ENCODE measurements at regions not wholly inside any gene's neighbourhood (a gene's known extent, or its start where the extent isn't known, plus 50 kb on each side); places are given as distances from the start of the nearest gene placed in this dataset.
A peak's percentile ranks its signal among the peaks of the same experiment; 100 is the strongest.

DNA sequence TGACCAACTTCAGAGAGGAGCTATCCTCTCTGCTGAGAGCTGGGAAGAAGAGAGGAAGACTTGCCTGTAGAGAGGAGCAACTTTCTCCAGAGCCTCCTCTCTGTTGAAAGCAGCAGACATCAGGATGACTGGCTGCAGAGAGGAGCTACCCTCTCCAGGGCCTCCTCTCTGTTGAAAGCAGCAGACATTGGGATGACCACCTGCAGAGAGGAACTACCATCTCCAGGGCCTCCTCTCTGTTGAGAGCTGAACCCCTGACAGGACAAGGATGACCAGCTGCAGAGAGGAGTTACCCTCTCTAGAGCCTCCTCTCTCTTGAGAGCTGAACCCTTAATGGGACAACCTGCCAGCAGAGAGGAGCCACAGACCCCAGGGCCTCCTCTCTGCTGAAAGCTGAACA, 83.0 kb upstream of the GJB5 start:
- Mint-ChIP-seq H3K4me1 (no peaks in the 10 kb centered on the region), H3K27me3 (peaks cover 13% of the 10 kb centered on the region), H3K27ac (no peak overlapping the region), H3K9me3 (peaks cover 8% of the 10 kb centered on the region), H3K4me3 (no peak overlapping the region), H3K36me3 (no peaks in the 10 kb centered on the region)
- DNase-seq, result no peak

DNA sequence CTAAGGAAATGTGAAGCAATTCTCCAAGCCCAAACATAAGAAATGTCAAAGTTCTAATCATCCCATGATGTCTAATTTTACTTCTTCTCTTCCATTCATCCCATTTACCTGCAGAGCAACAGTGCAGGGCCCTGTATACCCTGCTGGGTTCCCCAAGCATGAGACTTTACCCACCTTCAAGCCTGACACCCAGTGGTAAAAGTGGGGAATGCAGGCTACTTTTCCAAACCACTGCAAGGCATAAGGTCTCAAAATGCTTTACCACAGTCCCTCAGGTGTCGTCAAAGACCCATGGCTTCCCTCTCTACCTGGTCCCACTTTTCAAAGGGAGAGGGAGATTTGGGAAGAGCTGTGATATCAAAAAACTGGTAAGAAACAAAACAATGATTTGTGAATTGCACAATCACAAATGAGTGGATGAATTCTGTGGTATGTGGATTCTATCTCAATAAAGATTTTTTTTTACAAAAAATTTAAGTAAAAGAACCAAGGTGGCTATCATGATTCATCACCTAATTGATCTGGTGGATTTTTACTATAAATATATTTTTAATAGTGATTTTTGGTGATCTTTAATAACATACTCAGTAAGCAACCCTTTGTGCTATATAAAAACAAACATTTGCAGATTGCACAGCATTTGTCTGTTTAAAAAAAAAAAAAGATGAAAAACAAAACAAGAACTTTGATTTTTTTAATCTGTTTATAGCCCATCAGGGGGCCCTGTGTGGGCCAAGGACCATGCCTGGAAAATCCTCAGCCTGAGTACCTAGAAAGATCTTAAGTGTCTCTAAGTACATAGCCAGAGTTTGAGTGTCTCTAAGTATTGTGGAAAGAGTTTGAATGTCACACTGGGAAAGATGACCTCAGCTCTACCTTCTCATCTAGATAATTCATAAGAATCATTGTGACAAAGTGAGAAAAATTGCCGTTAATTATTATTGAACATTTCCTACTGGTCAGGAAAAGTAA, 73.1 kb upstream of the GJB5 start:
- peaks cover 23% of the 10 kb centered on the region for H3K27me3 Mint-ChIP-seq
- no peak overlapping the region for H3K27ac Mint-ChIP-seq
- DNase-seq, result peak; percentile 43
- H3K9me3 Mint-ChIP-seq, result no peaks in the 10 kb centered on the region
- no peaks in the 10 kb centered on the region for H3K36me3 Mint-ChIP-seq
- peaks cover 12% of the 10 kb centered on the region for H3K4me1 Mint-ChIP-seq
- no peak overlapping the region for H3K4me3 Mint-ChIP-seq

DNA sequence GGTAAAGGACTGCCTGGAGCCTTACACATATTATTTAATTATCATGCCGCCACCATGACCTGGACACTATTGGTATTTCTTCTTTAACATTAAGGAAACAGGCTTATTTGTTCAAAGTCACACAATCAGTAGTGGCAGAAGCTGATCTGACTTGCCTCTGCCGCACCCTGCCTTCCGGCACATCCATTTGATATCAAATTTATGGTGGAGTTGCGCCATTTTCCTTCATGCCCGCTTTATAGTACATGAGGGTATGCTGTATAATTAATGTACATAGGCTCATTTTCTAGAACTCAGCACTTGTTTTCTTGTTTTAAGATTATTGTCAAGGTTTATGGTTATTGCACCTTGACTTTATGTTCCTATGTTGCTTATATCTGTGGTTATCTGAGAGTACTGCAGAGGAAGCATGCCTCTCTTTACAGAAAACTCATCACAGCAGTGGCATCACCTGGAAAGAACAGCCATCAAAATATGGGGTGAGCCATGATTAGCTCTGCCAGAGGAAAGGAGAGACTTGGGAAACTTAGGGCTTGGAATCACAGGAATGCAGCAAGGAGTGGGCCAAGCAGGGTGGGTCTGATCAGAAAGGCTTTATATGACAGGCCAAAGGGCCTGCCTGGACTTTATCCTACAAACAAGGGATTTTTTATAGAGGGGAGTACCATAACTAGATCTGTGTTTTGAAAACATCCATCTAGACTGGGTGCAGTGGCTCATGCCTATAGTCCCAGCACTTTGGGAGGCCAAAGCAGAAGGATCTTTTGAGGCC, 72.2 kb upstream of the GJB5 start:
- H3K27me3 Mint-ChIP-seq, result peaks cover 18% of the 10 kb centered on the region
- H3K9me3 Mint-ChIP-seq, result no peaks in the 10 kb centered on the region
- H3K4me1 Mint-ChIP-seq, result peaks cover 12% of the 10 kb centered on the region
- no peaks in the 10 kb centered on the region for H3K36me3 Mint-ChIP-seq
- H3K27ac Mint-ChIP-seq, result no peak overlapping the region
- DNase-seq, result no peak
- no peak overlapping the region for H3K4me3 Mint-ChIP-seq

- DNase-seq, result no peak
- Mint-ChIP-seq H3K27ac (no peak overlapping the region), H3K27me3 (peaks cover 20% of the 10 kb centered on the region), H3K36me3 (no peaks in the 10 kb centered on the region), H3K9me3 (no peaks in the 10 kb centered on the region), H3K4me3 (no peak overlapping the region), H3K4me1 (peaks cover 12% of the 10 kb centered on the region)
Observed at GRCh38 chr1:34683616-34684015, 71.2 kb upstream of the GJB5 start.

DNA sequence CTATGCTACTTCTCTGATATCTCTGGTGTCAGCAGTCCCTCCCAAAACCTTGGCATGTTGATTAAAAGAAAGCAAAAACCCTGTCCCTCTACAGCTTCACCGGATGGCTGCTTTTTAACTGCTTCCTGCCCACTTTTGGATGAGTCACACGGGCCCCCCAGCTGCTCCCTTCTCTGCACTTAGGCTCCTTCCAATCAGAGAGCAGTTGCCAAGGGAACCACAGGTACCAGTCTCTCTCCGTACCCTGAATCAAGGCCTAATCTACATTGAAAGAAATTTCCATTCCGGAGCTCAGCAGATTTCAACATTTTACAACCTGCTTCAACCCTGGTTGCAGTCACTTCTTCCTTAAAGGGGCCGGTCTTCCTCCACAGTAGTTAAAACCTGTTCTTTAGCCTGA, 70.6 kb upstream of the GJB5 start:
- peak; percentile 37 for DNase-seq

GRCh38 chr1:34685225-34685624, 69.6 kb upstream of the GJB5 start:
- H3K4me3 Mint-ChIP-seq, result no peak overlapping the region
- H3K4me1 Mint-ChIP-seq, result peaks cover 12% of the 10 kb centered on the region
- no peaks in the 10 kb centered on the region for H3K9me3 Mint-ChIP-seq
- H3K27me3 Mint-ChIP-seq, result peaks cover 23% of the 10 kb centered on the region
- no peak overlapping the region for H3K27ac Mint-ChIP-seq
- H3K36me3 Mint-ChIP-seq, result no peaks in the 10 kb centered on the region
- no peak for DNase-seq

More for the DNA sequence above, 70.6 kb upstream of the GJB5 start:
- Mint-ChIP-seq H3K4me3 (no peak overlapping the region), H3K36me3 (no peaks in the 10 kb centered on the region), H3K4me1 (peaks cover 12% of the 10 kb centered on the region), H3K9me3 (no peaks in the 10 kb centered on the region), H3K27ac (peak overlapping the region; percentile 23), H3K27me3 (peaks cover 15% of the 10 kb centered on the region)

GRCh38 chr1:34686531-34686930, 68.3 kb upstream of the GJB5 start:
- Mint-ChIP-seq H3K4me3 (no peak overlapping the region), H3K9me3 (no peaks in the 10 kb centered on the region), H3K36me3 (no peaks in the 10 kb centered on the region), H3K27ac (no peak overlapping the region), H3K27me3 (peaks cover 34% of the 10 kb centered on the region), H3K4me1 (peaks cover 12% of the 10 kb centered on the region)
- no peak for DNase-seq

- Mint-ChIP-seq H3K36me3 (no peaks in the 10 kb centered on the region), H3K27ac (no peak overlapping the region), H3K4me3 (no peak overlapping the region), H3K4me1 (peaks cover 12% of the 10 kb centered on the region), H3K9me3 (no peaks in the 10 kb centered on the region), H3K27me3 (peaks cover 34% of the 10 kb centered on the region)
- no peak for DNase-seq
Observed at GRCh38 chr1:34688006-34688741, 66.7 kb upstream of the GJB5 start.

DNA sequence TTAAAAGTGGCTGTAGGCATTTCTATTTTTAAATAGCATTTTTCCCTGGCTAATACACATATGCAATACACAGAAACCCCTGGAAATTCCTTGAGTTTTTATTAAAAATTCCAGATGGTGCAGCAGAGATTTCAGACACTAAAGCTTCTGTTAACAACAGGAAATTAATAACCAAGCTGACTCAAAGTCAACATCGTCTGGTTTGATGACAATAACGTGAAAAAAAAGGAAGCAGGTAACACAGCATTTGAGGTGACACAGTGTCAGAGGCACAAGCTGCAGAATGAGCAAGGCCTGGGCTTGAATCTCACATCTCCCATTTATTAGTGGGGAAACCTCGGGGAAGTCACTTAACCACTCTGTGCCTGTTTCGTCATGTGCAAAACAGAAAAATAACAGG, 64.6 kb upstream of the GJB5 start:
- no peak for DNase-seq
- H3K4me3 Mint-ChIP-seq, result no peak overlapping the region
- no peak overlapping the region for H3K27ac Mint-ChIP-seq
- H3K4me1 Mint-ChIP-seq, result no peaks in the 10 kb centered on the region
- no peaks in the 10 kb centered on the region for H3K36me3 Mint-ChIP-seq
- H3K27me3 Mint-ChIP-seq, result peaks cover 34% of the 10 kb centered on the region
- no peaks in the 10 kb centered on the region for H3K9me3 Mint-ChIP-seq

DNA sequence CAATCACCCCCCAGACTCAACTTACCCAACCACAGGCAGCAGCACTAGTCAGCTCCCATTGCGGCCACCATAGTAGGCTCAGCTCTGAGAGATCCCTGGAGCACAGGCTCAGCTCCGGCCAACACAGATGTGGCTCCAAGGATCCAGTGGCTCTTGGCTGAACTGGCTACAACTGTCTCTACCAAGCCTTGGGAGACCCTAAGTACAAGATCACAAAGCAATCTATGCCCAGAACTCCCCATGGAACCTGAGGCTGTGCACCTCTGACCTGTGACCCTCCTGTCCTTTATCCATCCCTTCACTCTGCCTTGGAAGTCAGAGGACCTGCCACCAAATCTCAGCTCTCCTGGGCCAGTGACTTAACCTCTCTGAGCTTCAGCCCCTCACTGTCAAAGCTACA, 61.8 kb upstream of the GJB5 start:
- H3K27ac Mint-ChIP-seq, result no peak overlapping the region
- no peaks in the 10 kb centered on the region for H3K4me1 Mint-ChIP-seq
- H3K9me3 Mint-ChIP-seq, result no peaks in the 10 kb centered on the region
- H3K4me3 Mint-ChIP-seq, result no peak overlapping the region
- DNase-seq, result no peak
- peaks cover 27% of the 10 kb centered on the region for H3K27me3 Mint-ChIP-seq
- no peaks in the 10 kb centered on the region for H3K36me3 Mint-ChIP-seq

GRCh38 chr1:34694383-34694782, 60.5 kb upstream of the GJB5 start:
- H3K4me3 Mint-ChIP-seq, result no peak overlapping the region
- H3K9me3 Mint-ChIP-seq, result no peaks in the 10 kb centered on the region
- H3K27me3 Mint-ChIP-seq, result peaks cover 23% of the 10 kb centered on the region
- no peaks in the 10 kb centered on the region for H3K36me3 Mint-ChIP-seq
- H3K27ac Mint-ChIP-seq, result no peak overlapping the region
- no peak for DNase-seq
- H3K4me1 Mint-ChIP-seq, result no peaks in the 10 kb centered on the region

DNA sequence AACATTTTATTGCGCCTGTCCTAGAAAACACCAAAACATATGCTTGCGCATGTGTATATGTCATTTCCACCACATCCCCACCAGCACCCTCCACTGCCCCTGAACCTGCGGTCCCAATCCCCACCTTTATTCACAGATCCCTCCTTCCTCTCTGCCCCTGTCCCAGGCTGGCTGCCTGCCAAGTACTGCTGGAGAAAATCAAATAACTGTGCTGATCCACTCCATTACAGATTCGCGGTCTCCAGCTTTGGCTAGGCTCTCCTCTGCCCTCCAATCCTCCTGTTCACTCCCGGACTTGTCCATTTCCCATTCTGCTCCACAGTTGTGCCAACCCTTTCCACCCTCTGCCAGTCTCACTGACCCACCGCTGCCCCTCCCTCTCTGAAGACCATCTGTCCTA, 59.3 kb upstream of the GJB5 start:
- no peak for DNase-seq
- H3K4me1 Mint-ChIP-seq, result no peaks in the 10 kb centered on the region
- no peak overlapping the region for H3K27ac Mint-ChIP-seq
- peaks cover 11% of the 10 kb centered on the region for H3K27me3 Mint-ChIP-seq
- no peak overlapping the region for H3K4me3 Mint-ChIP-seq
- H3K36me3 Mint-ChIP-seq, result no peaks in the 10 kb centered on the region
- H3K9me3 Mint-ChIP-seq, result no peaks in the 10 kb centered on the region

DNA sequence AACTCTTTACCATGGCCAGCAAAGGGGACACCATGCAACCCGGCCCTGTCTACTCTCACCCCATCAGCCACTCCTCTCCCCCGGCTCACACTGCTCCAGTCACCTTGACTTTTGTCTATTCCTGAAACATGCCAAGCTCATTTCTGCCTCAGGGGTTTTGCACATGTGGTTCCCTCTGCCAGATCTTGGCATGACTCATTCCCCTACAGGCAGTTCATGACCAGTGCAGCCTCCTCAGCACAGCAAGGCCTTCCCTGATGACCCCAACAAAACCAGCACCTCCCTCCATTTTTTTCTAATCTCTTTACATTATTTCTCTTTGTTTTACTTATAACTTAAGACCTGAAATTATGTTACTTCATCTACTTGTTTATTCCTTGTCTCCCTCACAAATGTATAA, 58.6 kb upstream of the GJB5 start:
- no peaks in the 10 kb centered on the region for H3K4me1 Mint-ChIP-seq
- DNase-seq, result no peak
- no peaks in the 10 kb centered on the region for H3K36me3 Mint-ChIP-seq
- peaks cover 6% of the 10 kb centered on the region for H3K27me3 Mint-ChIP-seq
- H3K9me3 Mint-ChIP-seq, result no peaks in the 10 kb centered on the region
- H3K27ac Mint-ChIP-seq, result no peak overlapping the region
- H3K4me3 Mint-ChIP-seq, result no peak overlapping the region

DNA sequence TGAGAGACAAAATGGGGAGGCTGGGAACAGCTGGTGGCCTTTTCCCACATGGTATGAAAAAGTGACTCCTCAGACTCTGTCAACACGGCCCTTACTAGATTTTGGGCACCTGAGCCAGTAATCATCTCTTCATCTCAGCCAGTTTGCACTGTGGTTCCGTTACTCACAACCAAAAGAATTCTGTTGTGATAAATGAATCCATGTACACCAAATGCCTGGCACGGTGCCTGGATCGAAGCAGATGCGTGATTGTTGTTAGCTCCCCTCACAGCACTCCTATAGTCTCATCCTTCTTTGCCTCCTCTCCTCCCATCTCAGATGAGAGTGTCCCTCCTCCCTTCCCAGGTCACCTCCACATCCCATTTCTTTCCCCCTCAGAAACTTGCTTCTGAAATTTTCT, 57.9 kb upstream of the GJB5 start:
- no peaks in the 10 kb centered on the region for H3K36me3 Mint-ChIP-seq
- no peaks in the 10 kb centered on the region for H3K4me1 Mint-ChIP-seq
- no peak for DNase-seq
- peaks cover 4% of the 10 kb centered on the region for H3K27me3 Mint-ChIP-seq
- no peaks in the 10 kb centered on the region for H3K9me3 Mint-ChIP-seq
- no peak overlapping the region for H3K4me3 Mint-ChIP-seq
- H3K27ac Mint-ChIP-seq, result no peak overlapping the region

- Mint-ChIP-seq H3K36me3 (no peaks in the 10 kb centered on the region), H3K9me3 (no peaks in the 10 kb centered on the region), H3K4me3 (no peak overlapping the region), H3K27me3 (peaks cover 4% of the 10 kb centered on the region), H3K4me1 (no peaks in the 10 kb centered on the region), H3K27ac (no peak overlapping the region)
- no peak for DNase-seq
Observed at GRCh38 chr1:34697818-34698217, 57.0 kb upstream of the GJB5 start.

All from activated naive CD8-positive, alpha-beta T cell treated with anti-CD3 and anti-CD28 coated beads for 36 hours (primary cell).